ENCODE measurements at regions not wholly inside any gene's neighbourhood (a gene's known extent, or its start where the extent isn't known, plus 50 kb on each side); places are given as distances from the start of the nearest gene placed in this dataset.

GRCh38 chr11:106422583-106422982 is 345.1 kb downstream of the AASDHPPT start:
- no peak for DNase-seq (ENCODE audit: extremely low read depth in 1 of 11, low read depth in 9 of 11, low spot score in 4 of 11)

- no peak for DNase-seq (ENCODE audit: extremely low read depth in 1 of 11, low read depth in 9 of 11, low spot score in 4 of 11)
Measured at GRCh38 chr11:106424111-106424510, 346.6 kb downstream of the AASDHPPT start.

- no peak for DNase-seq (ENCODE audit: extremely low read depth in 1 of 11, low read depth in 9 of 11, low spot score in 4 of 11)
Measured at GRCh38 chr11:106425819-106426218, 348.4 kb downstream of the AASDHPPT start.

GRCh38 chr11:106426696-106427095 is 349.2 kb downstream of the AASDHPPT start:
- no peak for DNase-seq (ENCODE audit: extremely low read depth in 1 of 11, low read depth in 9 of 11, low spot score in 4 of 11)

GRCh38 chr11:106427736-106428135 is 350.3 kb downstream of the AASDHPPT start:
- DNase-seq (ENCODE audit: extremely low read depth in 1 of 11, low read depth in 9 of 11, low spot score in 4 of 11), result no peak

- no peak for DNase-seq (ENCODE audit: extremely low read depth in 1 of 11, low read depth in 9 of 11, low spot score in 4 of 11)
Measured at GRCh38 chr11:106442032-106442431, 364.6 kb downstream of the AASDHPPT start.

- no peak for DNase-seq (ENCODE audit: extremely low read depth in 1 of 11, low read depth in 9 of 11, low spot score in 4 of 11)
Measured at GRCh38 chr11:106446302-106446701, 368.8 kb downstream of the AASDHPPT start.

- DNase-seq (ENCODE audit: extremely low read depth in 1 of 11, low read depth in 9 of 11, low spot score in 4 of 11), result no peak
Measured at GRCh38 chr11:106446955-106447354, 369.5 kb downstream of the AASDHPPT start.

GRCh38 chr11:106447631-106448191 is 370.2 kb downstream of the AASDHPPT start:
- no peak for DNase-seq (ENCODE audit: extremely low read depth in 1 of 11, low read depth in 9 of 11, low spot score in 4 of 11)

- no peak for DNase-seq (ENCODE audit: extremely low read depth in 1 of 11, low read depth in 9 of 11, low spot score in 4 of 11)
Measured at GRCh38 chr11:106449763-106450162, 372.3 kb downstream of the AASDHPPT start.

- no peak for DNase-seq (ENCODE audit: extremely low read depth in 1 of 11, low read depth in 9 of 11, low spot score in 4 of 11)
Measured at GRCh38 chr11:106451228-106451922, 373.9 kb downstream of the AASDHPPT start.

- DNase-seq (ENCODE audit: extremely low read depth in 1 of 11, low read depth in 9 of 11, low spot score in 4 of 11), result no peak
Measured at GRCh38 chr11:106456647-106457046, 379.2 kb downstream of the AASDHPPT start.

GRCh38 chr11:106457727-106458126 is 380.3 kb downstream of the AASDHPPT start:
- DNase-seq (ENCODE audit: extremely low read depth in 1 of 11, low read depth in 9 of 11, low spot score in 4 of 11), result no peak

GRCh38 chr11:106459135-106459534 is 381.7 kb downstream of the AASDHPPT start:
- DNase-seq (ENCODE audit: extremely low read depth in 1 of 11, low read depth in 9 of 11, low spot score in 4 of 11), result no peak

GRCh38 chr11:106461148-106461691 is 383.8 kb downstream of the AASDHPPT start:
- no peak for DNase-seq (ENCODE audit: extremely low read depth in 1 of 11, low read depth in 9 of 11, low spot score in 4 of 11)

- DNase-seq (ENCODE audit: extremely low read depth in 1 of 11, low read depth in 9 of 11, low spot score in 4 of 11), result peak in 2 of 11 donors; percentile 17 to 24
Measured at GRCh38 chr11:106461839-106462545, 384.5 kb downstream of the AASDHPPT start.

GRCh38 chr11:106463154-106463553 is 385.7 kb downstream of the AASDHPPT start:
- DNase-seq (ENCODE audit: extremely low read depth in 1 of 11, low read depth in 9 of 11, low spot score in 4 of 11), result no peak

GRCh38 chr11:106463796-106464201 is 386.3 kb downstream of the AASDHPPT start:
- peak in 1 of 11 donors; percentile 30 for DNase-seq (ENCODE audit: extremely low read depth in 1 of 11, low read depth in 9 of 11, low spot score in 4 of 11)

- no peak for DNase-seq (ENCODE audit: extremely low read depth in 1 of 11, low read depth in 9 of 11, low spot score in 4 of 11)
Measured at GRCh38 chr11:106464728-106465127, 387.3 kb downstream of the AASDHPPT start.

GRCh38 chr11:106466521-106467080 is 389.1 kb downstream of the AASDHPPT start:
- no peak for DNase-seq (ENCODE audit: extremely low read depth in 1 of 11, low read depth in 9 of 11, low spot score in 4 of 11)
